Retinal pigment epithelial cell (primary cell): ENCODE measurements at regions not wholly inside any gene's neighbourhood (a gene's known extent, or its start where the extent isn't known, plus 50 kb on each side); places are given as distances from the start of the nearest gene placed in this dataset.

Experiments
- DNase-seq: peaks from one replicate; pipeline ENCODE4 v3.0.0-alpha.2; 2010; ENCODE audit warnings: low read depth
- H3K4me3 ChIP-seq: 2 replicates; pipeline ENCODE4 v1.5.1; 2011; ENCODE audit warnings: mild to moderate bottlenecking, low read length, control low read depth, moderate library complexity
- TF ChIP-seq, protein P1 (sequence below): conservative IDR thresholded peaks from 2 replicates; pipeline ENCODE4 v1.5.1; 2011; ENCODE audit warnings: low read depth, low read length, control low read depth, inconsistent platforms

DNA sequence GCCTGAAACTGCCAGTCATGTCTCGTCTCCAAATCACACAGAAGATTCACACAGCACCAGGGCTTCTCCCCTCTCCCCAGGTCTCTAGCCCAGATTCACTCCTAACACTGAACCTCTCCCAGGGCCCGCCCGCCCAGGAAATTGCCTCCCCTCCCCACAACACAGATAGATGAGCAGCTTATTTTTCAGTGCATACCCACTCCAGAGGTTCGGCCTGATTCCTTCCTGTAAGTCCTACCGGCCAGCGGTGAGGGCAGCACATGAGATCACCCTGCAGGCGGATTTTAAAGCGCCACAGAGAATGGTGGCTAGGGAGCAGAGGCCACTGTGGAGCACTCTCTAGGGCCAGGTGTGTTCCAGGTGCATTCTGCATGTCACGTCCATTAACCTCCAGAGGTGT, 301.8 kb downstream of the IRF8 start:
- no peak overlapping the region for H3K4me3 ChIP-seq
- TF ChIP-seq, protein P1, sequence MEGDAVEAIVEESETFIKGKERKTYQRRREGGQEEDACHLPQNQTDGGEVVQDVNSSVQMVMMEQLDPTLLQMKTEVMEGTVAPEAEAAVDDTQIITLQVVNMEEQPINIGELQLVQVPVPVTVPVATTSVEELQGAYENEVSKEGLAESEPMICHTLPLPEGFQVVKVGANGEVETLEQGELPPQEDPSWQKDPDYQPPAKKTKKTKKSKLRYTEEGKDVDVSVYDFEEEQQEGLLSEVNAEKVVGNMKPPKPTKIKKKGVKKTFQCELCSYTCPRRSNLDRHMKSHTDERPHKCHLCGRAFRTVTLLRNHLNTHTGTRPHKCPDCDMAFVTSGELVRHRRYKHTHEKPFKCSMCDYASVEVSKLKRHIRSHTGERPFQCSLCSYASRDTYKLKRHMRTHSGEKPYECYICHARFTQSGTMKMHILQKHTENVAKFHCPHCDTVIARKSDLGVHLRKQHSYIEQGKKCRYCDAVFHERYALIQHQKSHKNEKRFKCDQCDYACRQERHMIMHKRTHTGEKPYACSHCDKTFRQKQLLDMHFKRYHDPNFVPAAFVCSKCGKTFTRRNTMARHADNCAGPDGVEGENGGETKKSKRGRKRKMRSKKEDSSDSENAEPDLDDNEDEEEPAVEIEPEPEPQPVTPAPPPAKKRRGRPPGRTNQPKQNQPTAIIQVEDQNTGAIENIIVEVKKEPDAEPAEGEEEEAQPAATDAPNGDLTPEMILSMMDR: no peak
- DNase-seq: no peak

DNA sequence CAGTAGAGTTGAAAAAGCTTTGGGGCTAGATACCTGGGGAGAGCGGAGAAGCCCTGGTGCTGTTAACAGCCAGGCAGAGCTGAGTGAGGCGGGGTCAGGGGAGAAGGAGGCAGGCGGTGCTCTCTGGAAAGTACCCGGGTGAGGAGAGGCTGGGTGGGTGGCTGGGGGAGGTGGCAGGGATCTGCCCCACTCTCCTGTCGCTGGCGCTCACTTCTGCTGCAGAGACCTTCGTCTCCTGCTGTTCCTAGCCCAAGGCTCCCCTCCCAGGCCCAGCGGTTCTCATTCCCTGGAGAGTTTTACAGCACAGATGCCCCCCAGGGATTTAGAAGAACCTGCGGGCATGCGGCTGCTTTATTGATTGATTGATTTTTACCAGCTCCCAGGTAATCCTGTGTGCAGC, 302.8 kb downstream of the IRF8 start:
- no peak for DNase-seq
- H3K4me3 ChIP-seq: no peak overlapping the region
- TF ChIP-seq, protein P1: no peak

- TF ChIP-seq, protein P1: no peak
- no peak overlapping the region for H3K4me3 ChIP-seq
- DNase-seq: no peak
These were observed 303.3 kb downstream of the IRF8 start for GRCh38 chr16:86202267-86202666.

DNA sequence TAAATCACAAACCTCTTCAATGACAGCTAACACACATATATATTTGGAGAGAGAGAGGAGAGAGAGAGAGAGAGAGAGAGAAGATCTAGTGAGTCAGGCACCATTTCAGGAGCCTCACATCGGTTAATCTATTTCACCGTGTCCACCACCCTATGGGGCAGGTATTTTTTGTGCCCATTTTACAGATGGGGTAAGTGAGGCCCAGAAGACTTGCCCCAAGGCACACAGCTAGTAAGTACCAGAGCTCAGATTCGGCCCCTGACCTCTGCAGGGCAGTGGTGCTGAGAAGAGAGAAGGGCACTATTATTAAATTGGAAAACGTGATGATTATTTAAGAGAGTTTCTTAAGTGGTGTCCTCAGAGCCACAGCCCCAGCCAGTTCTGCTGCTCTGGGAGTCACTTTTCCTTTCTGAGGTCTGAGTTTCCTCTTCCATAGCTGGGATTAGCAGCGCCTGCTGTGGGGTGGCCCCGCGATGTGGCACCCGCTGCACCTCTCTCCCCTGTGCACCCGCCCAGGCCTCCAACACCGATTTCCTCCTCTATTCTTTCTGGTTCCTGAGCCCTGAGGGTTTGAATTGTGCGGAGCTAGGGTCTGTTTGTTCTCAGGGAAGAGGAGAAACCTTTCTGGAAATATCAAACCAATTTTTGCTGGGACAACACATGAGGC, 303.9 kb downstream of the IRF8 start:
- DNase-seq: no peak

DNA sequence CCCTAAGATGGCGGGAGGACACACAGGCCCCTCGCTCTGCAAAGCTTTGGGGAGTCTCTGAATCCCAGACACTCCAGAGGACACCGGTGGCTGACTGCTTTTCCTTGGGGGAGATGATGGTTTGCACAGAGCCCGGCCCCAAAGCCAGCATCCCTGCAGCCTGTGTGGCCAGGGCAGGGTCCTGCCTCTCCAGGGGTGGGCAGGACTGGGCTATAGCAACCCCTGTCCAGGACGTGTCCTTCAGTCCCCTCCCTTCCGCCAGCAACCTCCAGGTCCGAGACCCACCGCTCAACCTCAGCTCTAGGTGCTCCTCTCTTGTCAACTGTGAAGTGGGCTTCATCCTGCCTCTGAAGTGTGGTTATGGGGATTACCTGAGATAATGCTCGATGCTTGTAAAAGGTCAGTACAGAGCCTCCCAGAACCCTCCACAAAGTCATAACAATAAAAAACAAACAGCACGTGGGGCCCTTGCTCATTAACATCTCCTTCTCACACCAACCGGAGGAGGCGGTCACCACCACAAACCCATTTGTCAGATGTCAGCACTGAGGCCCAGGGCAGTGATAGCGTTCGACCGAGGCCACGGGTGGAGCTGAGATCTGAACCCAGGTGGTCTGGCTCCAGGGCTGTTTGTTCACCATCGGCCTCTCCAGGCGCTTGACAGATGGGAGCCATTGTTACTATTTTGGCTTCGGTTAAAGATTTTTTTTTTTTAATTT, 304.8 kb downstream of the IRF8 start:
- no peak overlapping the region for H3K4me3 ChIP-seq
- DNase-seq: no peak
- TF ChIP-seq, protein P1: no peak

More for the DNA sequence above, 303.9 kb downstream of the IRF8 start:
- TF ChIP-seq, protein P1: no peak
- no peak overlapping the region for H3K4me3 ChIP-seq

DNA sequence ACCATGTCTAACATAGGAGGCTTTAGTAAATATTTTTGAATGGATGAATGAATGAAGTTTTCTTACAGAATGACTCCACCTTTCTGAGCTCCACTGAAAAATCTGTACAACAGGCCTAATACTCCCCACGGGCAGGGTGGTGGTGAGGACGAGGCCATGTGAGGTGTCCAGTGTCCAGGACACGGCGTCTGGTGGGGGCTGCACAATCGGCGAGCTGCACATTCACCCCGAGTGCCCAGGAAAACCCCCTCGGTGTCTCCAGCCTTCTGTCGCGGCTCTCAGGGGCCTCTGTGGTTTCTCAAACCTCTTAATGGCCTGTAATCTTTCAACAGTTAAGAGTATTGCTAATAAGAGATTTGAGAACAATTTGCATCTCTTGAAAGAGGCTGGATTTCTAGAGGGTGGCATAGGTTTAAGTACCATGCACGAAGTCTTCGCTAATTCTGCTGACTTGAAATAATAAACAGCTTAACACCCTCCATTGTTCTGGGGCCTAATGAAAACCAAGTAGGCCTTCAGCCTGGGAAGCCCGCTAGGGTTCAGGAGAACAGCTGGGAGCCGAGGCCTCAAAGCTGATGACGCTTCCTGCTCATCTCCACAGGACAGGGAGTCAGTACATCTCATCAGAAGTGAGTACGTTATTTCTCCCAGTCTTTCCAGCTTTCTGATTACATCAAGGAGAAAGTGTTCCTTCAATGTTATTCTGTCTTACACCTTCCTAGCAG, 304.6 kb upstream of the FOXF1 start:
- DNase-seq: no peak
- TF ChIP-seq, protein P1: no peak
- H3K4me3 ChIP-seq: no peak overlapping the region

DNA sequence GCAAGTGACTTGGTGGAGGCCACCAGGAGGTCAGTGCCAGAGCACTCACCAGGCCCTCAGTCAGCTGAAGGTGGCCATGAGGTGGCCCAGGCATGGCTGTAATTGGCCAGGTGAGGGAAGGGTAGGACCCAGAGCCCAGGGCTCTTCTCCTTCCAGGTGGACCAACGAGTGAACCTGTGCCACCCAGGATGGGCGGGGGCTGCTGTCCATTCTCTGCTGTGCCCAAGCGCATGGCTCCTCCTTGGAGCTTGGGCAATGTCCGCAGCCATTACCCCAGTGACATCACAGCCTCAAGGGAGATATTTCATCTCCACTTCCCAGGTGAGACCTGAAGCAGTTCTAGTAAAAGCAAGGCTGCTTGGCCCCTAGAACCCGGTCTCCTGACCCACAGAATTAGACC, 303.0 kb upstream of the FOXF1 start:
- no peak for DNase-seq
- no peak overlapping the region for H3K4me3 ChIP-seq
- TF ChIP-seq, protein P1: no peak
